Brain microvascular endothelial cell (primary cell): ENCODE measurements at regions not wholly inside any gene's neighbourhood (a gene's known extent, or its start where the extent isn't known, plus 50 kb on each side); places are given as distances from the start of the nearest gene placed in this dataset.
"Not testable (repeated sequence)": the region's sequence is repeated elsewhere in the genome, so short reads cannot be mapped to it uniquely, and the experiment has no call there.

ENCODE experiments used
- DNase-seq: peaks from one replicate; pipeline ENCODE4 v3.0.0-alpha.2; 2020
- H3K27ac ChIP-seq: fragments of 250-450 bp; sonication (Bioruptor Pico); 2 replicates; pipeline ENCODE4 v1.5.1; 2020; ENCODE audit warnings: mild to moderate bottlenecking, moderate library complexity
- H3K27me3 ChIP-seq: fragments of 250-450 bp; sonication (Bioruptor Pico); replicated peaks from 2 replicates; pipeline ENCODE4 v1.5.1; 2020; ENCODE audit warnings: mild to moderate bottlenecking
- H3K36me3 ChIP-seq: fragments of 250-450 bp; sonication (Bioruptor Pico); replicated peaks from 2 replicates; pipeline ENCODE4 v1.5.1; 2020; ENCODE audit warnings: mild to moderate bottlenecking
- H3K4me3 ChIP-seq: 2 replicates; pipeline ENCODE4 v1.5.1; 2011; ENCODE audit warnings: low read depth, mild to moderate bottlenecking, control low read depth, low read length, moderate library complexity
- in situ Hi-C: cut with HindIII; loops from 2 replicates; pipeline ENCODE4 v1.10.0; 2017; ENCODE audit warnings: low sequenced_read_pairs, low pct_ligation_motif_present
- TF ChIP-seq, protein P1 (sequence below): IDR thresholded peaks from 2 replicates; pipeline ENCODE4 v1.5.1; 2011; ENCODE audit warnings: low read depth, mild to moderate bottlenecking, moderate library complexity, low read length, control low read depth, inconsistent platforms; ENCODE audit errors: missing control alignments

DNA sequence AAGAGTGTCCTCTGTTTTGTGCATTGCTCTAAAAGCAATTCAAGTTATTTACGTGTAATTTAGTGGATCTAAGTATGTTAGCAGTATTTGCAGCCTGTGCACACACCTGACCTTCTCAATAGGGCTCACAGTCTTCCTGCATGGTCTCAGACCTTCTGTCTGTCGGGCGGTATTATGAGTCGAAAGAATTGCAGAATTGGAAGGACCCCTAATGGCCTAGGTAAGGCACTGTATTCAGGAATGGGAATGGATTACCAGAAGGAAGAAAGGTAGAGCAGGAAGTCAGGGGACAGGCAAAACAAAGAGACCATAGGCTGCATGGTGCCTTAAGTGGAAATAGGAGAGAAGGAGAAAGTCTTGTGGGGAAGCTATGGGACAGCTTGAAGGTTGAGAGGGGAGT, 341.6 kb downstream of the VRK1 start:
- Histone ChIP-seq H3K27me3 (no peaks in the 10 kb centered on the region), H3K4me3 (no peak overlapping the region), H3K36me3 (no peaks in the 10 kb centered on the region), H3K27ac (no peak overlapping the region)
- in situ Hi-C loops = no loop called here
- TF ChIP-seq, protein P1, sequence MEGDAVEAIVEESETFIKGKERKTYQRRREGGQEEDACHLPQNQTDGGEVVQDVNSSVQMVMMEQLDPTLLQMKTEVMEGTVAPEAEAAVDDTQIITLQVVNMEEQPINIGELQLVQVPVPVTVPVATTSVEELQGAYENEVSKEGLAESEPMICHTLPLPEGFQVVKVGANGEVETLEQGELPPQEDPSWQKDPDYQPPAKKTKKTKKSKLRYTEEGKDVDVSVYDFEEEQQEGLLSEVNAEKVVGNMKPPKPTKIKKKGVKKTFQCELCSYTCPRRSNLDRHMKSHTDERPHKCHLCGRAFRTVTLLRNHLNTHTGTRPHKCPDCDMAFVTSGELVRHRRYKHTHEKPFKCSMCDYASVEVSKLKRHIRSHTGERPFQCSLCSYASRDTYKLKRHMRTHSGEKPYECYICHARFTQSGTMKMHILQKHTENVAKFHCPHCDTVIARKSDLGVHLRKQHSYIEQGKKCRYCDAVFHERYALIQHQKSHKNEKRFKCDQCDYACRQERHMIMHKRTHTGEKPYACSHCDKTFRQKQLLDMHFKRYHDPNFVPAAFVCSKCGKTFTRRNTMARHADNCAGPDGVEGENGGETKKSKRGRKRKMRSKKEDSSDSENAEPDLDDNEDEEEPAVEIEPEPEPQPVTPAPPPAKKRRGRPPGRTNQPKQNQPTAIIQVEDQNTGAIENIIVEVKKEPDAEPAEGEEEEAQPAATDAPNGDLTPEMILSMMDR = no peak
- DNase-seq = no peak

- Histone ChIP-seq H3K27me3 (no peaks in the 10 kb centered on the region), H3K27ac (no peak overlapping the region), H3K36me3 (no peaks in the 10 kb centered on the region), H3K4me3 (no peak overlapping the region)
- in situ Hi-C loops = no loop called here
- no peak for DNase-seq
- TF ChIP-seq, protein P1 = no peak
Observed at GRCh38 chr14:97143011-97143410, 345.8 kb downstream of the VRK1 start.

- Histone ChIP-seq H3K27me3 (no peaks in the 10 kb centered on the region), H3K36me3 (no peaks in the 10 kb centered on the region), H3K4me3 (no peak overlapping the region), H3K27ac (no peak overlapping the region)
- in situ Hi-C loops = no loop called here
- DNase-seq = no peak
- TF ChIP-seq, protein P1 = no peak
Observed at GRCh38 chr14:97143456-97143855, 346.3 kb downstream of the VRK1 start.

DNA sequence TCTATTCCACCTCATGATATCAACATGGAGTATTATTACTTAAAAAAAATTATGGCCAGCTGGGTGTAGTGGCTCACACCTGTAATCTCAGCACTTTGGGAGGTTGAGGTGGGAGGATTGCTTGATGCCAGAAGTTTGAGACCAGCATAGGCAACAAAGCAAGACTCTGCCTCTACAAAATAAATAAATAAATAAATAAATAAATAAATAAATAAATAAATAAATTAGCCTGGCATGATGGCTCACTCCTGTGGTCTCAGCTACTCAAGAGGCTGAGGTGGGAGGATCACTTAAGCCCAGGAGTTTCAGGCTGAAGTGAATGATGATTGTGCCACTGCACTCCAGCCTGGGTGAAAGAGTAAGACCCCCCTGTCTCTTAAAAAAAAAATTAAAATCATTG, 350.8 kb downstream of the VRK1 start:
- DNase-seq, H3K4me3 ChIP-seq, H3K36me3 ChIP-seq, H3K27ac ChIP-seq, H3K27me3 ChIP-seq, in situ Hi-C loops: not testable (repeated sequence)

DNA sequence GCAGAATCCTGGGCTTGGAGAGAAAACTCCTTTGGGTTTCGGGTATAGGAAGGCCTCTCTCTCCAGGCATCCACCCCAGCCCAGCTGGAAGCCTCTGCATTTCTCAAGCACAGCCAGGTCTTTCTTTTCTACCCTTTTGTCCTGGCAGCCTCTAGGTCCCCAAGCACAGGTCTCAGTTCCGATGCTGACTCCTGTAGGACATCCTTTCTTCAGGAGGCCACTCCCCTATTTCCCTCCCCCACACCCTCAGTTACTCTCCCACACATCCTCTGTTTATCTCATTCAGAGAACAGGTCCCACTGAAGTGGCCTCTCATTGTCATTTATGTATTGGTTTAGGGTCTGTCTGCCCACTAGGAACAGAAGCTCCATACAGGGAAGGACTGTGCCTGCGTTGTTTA, 352.6 kb downstream of the VRK1 start:
- Histone ChIP-seq H3K27me3 (no peaks in the 10 kb centered on the region), H3K27ac (no peak overlapping the region), H3K4me3 (no peak overlapping the region), H3K36me3 (no peaks in the 10 kb centered on the region)
- TF ChIP-seq, protein P1 = no peak
- in situ Hi-C loops = no loop called here
- no peak for DNase-seq

GRCh38 chr14:97153527-97153926, 356.3 kb downstream of the VRK1 start:
- in situ Hi-C loops = no loop called here
- no peak overlapping the region for H3K27ac ChIP-seq
- TF ChIP-seq, protein P1 = no peak

DNA sequence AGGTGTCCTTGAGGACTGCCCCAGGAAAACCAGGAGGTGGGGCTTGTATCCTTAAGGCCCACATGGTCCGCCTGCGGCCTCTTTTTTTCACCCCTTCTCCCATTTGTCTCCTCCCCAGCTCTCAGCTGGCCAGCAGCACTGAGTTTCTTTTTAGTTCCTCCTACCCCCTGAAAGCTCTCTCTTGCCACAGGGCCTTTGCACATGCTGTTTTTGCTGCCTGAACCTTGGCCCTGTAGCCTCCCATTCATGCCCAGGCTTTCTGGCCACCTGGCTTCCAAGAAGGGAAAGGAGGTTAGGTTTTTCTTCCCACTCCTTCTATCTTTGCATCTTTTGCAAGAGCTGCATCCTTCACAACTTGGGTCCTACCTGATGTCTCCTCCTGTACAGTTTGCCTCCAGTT, 358.1 kb downstream of the VRK1 start:
- Histone ChIP-seq H3K27me3 (no peaks in the 10 kb centered on the region), H3K36me3 (no peaks in the 10 kb centered on the region), H3K4me3 (no peak overlapping the region), H3K27ac (no peak overlapping the region)
- no peak for DNase-seq
- TF ChIP-seq, protein P1 = no peak
- in situ Hi-C loops = no loop called here

More at GRCh38 chr14:97153527-97153926, 356.3 kb downstream of the VRK1 start:
- Histone ChIP-seq H3K36me3 (no peaks in the 10 kb centered on the region), H3K4me3 (no peak overlapping the region), H3K27me3 (no peaks in the 10 kb centered on the region)
- DNase-seq = no peak
